ENCODE measurements at regions not wholly inside any gene's neighbourhood (a gene's known extent, or its start where the extent isn't known, plus 50 kb on each side); places are given as distances from the start of the nearest gene placed in this dataset.

DNA sequence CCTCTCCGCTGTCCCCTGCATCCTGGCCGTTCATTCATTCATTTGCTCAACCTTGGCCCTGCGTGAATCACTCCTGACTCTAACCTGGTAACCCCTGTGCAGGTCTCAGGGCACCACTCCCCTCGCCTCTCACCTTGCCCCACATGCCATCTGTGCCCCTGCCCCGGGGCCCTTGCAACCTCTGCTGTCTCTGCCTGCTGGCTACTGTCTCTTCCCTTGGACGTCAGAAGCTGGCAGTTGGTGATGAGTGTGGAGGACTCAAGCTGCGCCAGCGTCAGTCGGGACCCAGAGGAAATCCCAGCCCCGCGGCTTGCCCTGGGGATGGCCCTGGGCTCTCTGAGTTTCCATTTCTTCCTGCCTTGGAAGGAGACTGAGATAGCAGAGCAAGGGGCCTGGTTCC is 154.9 kb downstream of the OLFM1 start:
- no peak for ATAC-seq
- H3K9me3 Mint-ChIP-seq: no peaks in the 10 kb centered on the region

DNA sequence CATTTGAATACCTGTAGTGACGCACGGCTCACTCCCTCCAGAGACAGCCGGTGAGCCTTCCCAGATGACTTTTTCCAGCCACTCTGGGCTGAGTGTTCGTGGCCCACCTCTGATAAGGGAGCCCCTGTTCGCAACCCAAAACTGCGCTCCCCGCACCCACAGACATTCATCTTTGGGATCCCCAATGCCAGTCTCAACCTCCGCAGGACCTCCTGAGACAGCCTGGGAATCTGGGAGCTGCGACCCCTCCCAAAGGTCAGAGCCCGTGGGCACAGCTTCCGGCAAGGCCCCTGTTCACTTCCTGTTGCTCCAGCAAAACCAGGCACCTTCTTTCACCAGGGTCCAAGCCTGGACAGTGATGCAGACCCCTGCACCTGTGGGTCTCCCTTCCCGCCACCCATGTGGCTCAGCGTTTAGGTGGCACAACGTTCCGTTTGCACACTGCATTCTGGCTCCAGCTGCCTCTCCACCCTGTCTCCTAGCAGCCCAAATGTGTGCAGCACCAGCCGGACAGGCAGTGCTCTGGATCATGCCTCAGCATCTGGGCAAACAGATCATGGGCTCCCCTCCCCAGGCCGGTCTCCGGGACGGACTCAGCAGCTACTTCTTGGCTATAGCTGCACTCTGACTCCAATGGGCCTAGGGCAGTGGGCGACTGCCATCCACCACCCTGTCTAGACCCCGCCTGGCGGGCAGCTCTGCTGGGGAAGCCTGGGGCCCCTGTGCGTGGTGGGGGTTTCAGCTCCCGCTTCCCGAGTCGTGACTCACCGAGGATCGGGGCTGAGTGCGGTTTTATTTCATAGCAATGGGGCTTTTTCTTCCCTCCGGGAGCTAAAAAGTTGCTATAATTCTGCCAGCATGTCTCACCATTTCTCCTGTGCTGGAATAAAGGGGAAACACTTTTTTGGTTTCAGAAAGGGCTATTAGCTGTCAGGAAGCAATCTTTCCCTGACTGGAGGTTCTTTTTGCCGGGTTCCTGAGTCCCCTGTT is 156.0 kb downstream of the OLFM1 start:
- no peaks in the 10 kb centered on the region for H3K9me3 Mint-ChIP-seq
- H3K27ac Mint-ChIP-seq: no peak overlapping the region
- no peaks in the 10 kb centered on the region for H3K36me3 Mint-ChIP-seq
- ATAC-seq: no peak
- no peak for DNase-seq (ENCODE audit: low spot score in 2 of 2)

More for the DNA sequence above, 154.9 kb downstream of the OLFM1 start:
- no peak for DNase-seq (ENCODE audit: low spot score in 2 of 2)
- Mint-ChIP-seq H3K27ac (no peak overlapping the region), H3K36me3 (no peaks in the 10 kb centered on the region)

DNA sequence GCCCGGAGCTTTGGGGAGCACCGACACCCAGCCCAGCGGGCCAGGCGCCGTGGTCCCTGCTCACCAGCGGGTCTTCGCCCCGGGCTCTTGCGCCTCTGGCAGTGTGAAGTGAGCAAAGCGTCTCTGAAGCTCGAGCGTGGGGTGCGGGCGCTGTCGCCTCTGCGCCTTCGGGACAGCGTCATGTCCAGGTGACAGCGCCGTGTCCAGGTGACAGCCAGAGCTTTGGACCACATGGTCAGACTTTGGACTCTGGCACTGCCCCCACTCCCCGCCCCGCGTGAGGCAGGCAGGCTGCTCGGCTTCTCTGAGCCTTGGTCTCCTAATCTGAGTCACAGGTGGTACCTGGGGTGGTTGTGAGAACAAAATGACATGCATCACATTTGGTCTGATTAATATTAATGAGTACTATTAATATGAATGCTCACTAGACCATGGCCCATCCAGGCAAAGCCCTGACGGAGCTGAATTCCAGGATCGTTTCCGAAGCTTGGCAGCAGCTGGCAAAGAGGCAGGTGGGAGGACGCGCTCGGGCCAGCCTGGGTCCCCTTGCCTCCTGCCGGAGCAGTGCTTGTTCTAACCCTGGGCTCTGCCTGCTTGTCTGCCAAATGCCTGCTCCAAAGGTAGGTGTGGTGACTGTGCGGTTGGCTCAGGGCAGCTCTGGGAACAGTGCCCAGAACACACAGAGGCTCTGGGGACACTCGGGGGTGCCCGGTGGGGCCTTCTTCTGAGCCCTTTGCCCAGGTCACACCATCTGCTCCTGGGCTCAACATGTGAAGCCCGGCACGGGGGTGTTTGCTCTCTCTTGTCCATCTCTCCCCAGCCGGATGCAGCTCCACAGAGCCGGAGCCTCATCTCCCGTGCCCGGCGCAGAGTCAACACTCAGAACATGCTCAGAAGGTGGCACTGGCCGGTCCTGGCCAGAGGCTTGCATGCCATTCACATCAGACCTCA is 157.1 kb downstream of the OLFM1 start:
- ATAC-seq: no peak
- no peak for DNase-seq (ENCODE audit: low spot score in 2 of 2)
- no peaks in the 10 kb centered on the region for H3K36me3 Mint-ChIP-seq
- no peak overlapping the region for H3K27ac Mint-ChIP-seq
- H3K9me3 Mint-ChIP-seq: no peaks in the 10 kb centered on the region

DNA sequence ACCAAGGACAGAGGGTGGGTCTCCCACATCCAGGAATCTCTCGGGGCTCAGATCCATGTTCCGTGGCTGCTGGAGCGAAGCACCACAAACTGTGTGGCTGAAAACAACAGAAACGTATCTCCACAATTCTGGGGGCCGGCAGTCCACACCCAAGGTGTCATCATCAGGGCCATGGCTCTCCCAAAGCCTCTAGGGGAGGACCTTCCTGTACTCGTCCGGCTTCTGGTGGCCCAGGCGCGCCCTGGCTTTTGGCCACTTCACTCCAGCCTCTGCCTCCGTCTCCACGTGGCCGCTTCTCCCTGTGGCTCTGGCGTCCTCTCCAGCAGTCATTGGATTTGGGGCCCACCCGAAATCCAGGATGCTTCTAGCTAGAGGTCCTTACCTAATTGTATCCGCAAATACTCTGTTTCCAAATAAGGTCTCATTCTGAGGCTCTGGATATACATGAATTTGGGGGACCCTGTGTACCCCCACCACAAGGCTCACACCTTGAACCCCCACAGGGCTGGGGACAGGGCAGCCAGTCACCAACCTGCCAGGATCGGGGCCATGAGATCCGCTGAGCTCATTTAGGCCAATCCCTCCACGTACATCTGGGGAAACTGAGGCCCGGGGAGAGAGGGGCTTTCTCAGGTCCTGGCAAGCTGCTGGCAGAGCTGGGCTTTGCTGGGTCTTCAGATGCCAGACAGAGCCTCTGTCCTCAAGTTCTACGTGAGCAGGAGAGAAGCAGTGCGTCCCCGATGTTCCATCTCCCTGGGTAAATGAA is 158.2 kb downstream of the OLFM1 start:
- ATAC-seq: no peak
- Mint-ChIP-seq H3K27ac (no peak overlapping the region), H3K36me3 (no peaks in the 10 kb centered on the region), H3K9me3 (no peaks in the 10 kb centered on the region)
- DNase-seq (ENCODE audit: low spot score in 2 of 2): no peak

DNA sequence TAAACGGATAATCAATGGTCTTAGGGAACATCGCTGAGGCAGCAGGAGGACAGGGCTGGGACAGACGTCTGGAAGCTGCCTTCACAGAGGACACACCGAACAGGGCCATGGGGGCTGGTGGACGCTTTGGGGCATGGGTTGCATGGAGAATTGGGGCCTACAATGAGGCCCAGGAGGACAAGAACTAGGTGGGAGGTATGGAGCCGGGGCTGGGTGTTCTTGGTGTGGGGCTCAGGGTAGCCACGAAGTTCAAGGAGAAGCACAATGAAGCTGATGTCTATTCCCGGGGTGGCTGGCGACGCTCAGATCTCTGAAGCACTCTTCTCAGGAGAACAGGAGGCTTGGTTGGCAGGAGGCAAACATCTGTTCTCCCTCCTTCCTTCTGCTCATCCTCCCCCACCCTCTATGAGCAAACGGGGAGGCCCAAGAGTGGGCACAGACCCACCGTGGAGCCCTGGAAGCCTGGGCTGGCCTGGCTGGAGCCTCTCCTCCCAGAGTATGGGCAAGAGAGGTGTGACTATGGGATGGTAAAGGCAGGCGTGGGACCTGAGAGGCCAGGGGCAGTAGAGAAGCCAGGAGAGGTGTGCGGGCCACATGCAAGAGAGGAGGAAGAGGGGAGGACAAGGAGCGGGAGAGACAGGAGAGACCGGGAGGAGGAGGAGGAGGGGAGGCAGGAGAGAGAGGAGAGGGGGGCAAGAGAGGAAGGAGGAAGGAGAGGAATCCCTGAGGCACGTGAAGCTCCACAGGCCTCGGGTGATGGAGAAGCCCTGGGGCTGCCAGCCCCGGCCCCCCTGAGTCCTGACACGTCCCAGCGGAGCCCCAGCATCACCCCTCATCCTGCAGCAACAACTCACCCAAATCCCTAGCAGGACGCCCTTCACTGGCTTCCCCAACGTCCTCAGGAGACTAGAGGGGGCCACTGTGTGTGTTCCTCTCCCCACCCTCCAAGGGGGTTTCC is 159.1 kb downstream of the OLFM1 start:
- H3K9me3 Mint-ChIP-seq: no peaks in the 10 kb centered on the region

DNA sequence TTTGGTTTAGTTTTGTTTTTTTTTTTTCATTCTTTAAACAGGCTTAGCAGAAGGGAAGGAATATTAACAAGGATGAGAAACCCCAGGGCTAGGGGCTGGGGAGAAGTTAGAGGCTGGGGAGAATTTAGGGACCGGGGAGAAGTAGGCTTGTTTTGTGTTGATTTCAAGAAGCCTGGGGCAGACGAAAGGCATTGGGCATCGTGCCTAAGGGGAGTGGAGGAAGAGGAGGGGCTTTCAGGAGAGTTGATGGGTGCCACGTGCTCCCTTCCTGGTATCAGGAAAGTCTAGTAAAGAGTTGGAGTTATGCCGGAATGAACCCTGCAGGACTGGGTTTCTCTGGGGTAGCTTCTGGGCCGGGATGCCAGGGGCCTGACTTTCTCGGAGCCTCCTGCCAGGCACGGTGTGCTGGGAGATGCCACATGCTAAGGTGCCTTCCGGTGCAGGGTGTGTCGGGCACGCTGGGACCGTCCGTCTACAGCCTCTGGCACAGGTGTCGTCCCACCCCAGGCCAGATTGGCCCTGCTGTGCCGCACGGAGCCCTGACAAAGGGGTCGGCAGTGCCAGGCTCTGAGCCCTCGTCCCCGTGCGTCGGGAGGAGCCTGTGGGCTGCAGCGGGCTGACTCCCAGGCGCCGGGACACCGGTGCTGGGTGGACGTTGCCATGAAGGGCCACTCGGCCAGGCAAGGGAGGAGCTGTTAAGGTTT is 159.9 kb downstream of the OLFM1 start:
- no peak for ATAC-seq
- no peaks in the 10 kb centered on the region for H3K36me3 Mint-ChIP-seq
- no peak overlapping the region for H3K27ac Mint-ChIP-seq
- no peak for DNase-seq (ENCODE audit: low spot score in 2 of 2)
- H3K9me3 Mint-ChIP-seq: no peaks in the 10 kb centered on the region

More for the DNA sequence above, 159.1 kb downstream of the OLFM1 start:
- ATAC-seq (no peak), DNase-seq (ENCODE audit: low spot score in 2 of 2) (no peak)
- H3K36me3 Mint-ChIP-seq: no peaks in the 10 kb centered on the region
- H3K27ac Mint-ChIP-seq: no peak overlapping the region

DNA sequence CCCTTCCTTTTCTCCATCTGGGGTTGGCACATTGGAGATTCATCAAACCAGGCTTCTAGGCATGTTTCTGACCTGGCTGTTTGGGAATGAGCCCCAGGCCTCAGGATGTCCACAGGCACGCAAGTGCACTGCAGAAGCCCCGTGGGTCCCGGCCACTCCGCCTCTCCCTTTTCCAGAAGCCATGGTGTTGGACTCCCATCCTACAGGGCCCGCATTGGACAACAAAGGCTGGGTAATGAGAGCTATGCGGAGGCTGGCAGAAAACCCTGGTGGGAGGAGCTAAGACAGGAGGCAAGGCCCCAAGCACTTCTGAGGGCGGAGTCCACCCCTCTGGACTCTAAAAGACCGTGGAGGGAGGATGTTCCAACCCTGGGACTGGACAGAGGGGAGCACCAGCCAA is 160.6 kb downstream of the OLFM1 start:
- Mint-ChIP-seq H3K36me3 (no peaks in the 10 kb centered on the region), H3K9me3 (no peaks in the 10 kb centered on the region), H3K27ac (no peak overlapping the region)
- DNase-seq (ENCODE audit: low spot score in 2 of 2) (no peak), ATAC-seq (no peak)

DNA sequence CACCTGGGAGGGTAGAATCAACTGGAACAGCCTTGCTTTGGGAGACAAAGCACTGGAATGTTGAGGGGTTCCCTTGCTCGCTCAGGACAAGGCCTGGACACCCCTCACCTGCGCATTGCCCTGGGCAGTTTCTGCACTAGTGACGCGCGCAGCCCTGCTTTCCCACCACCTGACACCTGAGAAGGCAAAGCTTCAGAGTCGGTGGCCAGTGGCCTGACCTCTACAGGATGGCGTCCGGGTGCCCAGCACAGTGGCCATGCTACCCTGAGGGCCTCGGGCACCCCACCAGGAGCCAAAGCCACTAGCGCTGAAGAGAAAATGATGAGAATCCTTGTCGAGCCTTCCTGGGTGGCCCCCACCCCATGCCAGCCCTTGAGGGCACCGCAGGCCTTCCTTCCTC is 161.3 kb downstream of the OLFM1 start:
- ATAC-seq (no peak), DNase-seq (ENCODE audit: low spot score in 2 of 2) (no peak)
- no peak overlapping the region for H3K27ac Mint-ChIP-seq
- H3K9me3 Mint-ChIP-seq: no peaks in the 10 kb centered on the region
- H3K36me3 Mint-ChIP-seq: no peaks in the 10 kb centered on the region

DNA sequence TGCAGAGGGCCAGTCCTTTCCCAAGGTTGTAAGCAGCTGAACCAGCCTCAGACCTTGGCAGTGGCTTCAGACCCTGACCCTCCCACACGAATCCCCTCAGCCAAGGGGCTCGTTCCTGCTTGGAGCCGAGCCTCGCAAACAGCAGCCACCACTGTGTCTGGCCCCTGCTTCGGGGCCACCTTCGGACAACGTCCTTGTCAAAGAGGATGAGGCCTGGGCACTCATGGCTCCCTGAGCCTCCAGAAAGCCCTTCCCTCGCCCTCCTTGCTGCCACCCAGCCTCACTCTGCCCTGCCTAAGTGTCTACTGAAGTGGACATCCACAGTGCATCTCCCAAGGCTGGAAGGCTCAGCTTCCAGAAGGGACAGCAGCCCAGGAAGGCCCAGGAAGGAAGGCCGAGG is 161.7 kb downstream of the OLFM1 start:
- Mint-ChIP-seq H3K36me3 (no peaks in the 10 kb centered on the region), H3K9me3 (no peaks in the 10 kb centered on the region), H3K27ac (no peak overlapping the region)
- ATAC-seq (no peak), DNase-seq (ENCODE audit: low spot score in 2 of 2) (no peak)

DNA sequence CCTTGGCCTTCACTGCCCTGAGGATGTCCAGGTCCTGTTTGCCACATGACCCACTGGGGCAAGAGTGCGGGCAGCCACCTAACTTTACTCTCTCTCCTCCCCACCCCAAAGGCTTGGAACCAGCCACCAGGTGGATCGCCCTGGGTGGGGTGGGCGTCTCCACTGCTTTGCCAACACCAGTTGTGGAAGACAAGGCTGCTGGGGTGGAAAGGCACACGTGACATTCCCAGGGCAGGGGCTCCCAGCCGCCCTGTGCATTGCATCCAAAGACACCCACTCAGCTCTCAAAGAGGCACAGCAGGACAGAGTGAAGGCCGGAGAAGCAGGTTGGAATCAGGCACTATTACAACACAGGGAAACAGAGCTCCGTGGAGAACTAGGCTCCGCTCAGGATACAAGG is 162.2 kb downstream of the OLFM1 start:
- ATAC-seq: no peak
- DNase-seq (ENCODE audit: low spot score in 2 of 2): no peak
- H3K36me3 Mint-ChIP-seq: no peaks in the 10 kb centered on the region
- no peaks in the 10 kb centered on the region for H3K9me3 Mint-ChIP-seq
- H3K27ac Mint-ChIP-seq: no peak overlapping the region

DNA sequence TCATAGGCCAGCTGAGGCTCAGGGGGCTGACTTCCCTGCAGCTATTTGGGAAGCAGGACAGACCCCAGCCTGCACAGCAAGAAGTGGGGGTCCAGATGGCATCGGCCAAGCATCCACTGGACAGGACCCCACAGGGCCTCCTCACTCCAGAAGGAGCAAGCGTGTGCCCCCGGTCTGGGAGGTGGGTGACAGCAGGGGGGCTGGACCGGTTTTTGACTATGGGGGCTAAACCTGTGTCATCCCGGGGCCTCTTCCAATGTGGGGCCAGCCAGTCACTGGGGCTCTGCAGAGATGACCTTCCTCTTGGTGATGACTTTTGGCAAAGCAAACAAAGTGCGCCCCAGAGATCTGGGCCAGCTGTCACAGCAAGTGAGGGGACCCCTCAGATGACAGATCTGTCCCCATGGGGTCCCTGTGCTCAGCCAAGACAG is 163.9 kb downstream of the OLFM1 start:
- Mint-ChIP-seq H3K27ac (no peak overlapping the region), H3K36me3 (no peaks in the 10 kb centered on the region), H3K9me3 (no peaks in the 10 kb centered on the region)
- no peak for ATAC-seq
- no peak for DNase-seq (ENCODE audit: low spot score in 2 of 2)

DNA sequence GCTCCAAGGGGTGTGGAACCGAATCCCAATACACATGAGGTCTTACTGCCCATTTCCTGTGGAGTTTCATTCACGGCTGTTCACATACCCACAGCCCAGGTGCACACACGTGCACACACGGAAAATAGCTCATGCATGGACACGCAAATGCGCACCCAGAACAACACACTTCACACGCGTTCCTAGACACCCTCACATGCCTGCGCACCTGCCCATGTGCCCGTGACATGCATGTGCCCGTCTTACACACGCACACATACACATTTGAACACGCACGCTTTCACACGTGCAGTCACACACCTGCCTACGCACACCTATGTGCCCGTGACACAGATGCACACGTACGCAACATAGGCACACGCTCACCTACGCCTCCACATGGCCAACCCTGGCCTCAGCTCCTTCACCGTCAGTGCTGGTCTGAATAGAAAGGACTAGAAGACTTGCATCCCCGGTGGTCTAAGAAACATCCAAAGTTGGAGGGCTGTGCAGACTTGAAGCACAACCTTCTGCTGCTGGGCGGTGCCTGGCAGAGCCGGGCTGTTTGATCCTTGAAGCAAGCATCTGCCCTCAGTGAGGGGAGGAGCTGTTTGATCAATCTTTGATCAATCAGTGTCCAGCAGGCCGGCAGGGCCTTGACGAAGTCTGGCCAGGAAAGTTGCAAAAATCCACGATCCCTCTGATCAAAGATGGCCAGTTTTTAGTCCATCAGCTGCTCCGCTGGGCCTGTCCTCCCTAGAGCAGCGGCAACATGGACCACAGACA is 164.7 kb downstream of the OLFM1 start:
- no peak for ATAC-seq
- no peaks in the 10 kb centered on the region for H3K9me3 Mint-ChIP-seq

DNA sequence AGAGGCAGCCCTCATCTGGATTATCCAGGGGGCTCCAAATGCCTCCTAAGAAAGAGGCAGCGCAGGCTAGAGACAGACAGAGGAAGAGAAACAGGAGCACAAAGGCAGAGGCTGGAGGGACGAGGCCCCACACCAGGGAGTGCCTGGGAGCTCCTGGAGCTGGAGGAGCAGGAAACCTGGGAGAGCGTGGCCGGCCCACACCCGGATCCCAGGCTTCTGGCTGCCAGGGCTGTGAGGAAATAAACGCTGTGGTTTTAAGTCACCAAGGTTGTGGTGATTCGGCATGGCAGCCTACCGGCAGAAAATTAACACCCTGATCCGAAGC is 165.5 kb downstream of the OLFM1 start:
- Mint-ChIP-seq H3K9me3 (no peaks in the 10 kb centered on the region), H3K27ac (no peak overlapping the region), H3K36me3 (no peaks in the 10 kb centered on the region)
- DNase-seq (ENCODE audit: low spot score in 2 of 2) (no peak), ATAC-seq (no peak)

More for the DNA sequence above, 164.7 kb downstream of the OLFM1 start:
- no peak for DNase-seq (ENCODE audit: low spot score in 2 of 2)
- H3K27ac Mint-ChIP-seq: no peak overlapping the region
- no peaks in the 10 kb centered on the region for H3K36me3 Mint-ChIP-seq

DNA sequence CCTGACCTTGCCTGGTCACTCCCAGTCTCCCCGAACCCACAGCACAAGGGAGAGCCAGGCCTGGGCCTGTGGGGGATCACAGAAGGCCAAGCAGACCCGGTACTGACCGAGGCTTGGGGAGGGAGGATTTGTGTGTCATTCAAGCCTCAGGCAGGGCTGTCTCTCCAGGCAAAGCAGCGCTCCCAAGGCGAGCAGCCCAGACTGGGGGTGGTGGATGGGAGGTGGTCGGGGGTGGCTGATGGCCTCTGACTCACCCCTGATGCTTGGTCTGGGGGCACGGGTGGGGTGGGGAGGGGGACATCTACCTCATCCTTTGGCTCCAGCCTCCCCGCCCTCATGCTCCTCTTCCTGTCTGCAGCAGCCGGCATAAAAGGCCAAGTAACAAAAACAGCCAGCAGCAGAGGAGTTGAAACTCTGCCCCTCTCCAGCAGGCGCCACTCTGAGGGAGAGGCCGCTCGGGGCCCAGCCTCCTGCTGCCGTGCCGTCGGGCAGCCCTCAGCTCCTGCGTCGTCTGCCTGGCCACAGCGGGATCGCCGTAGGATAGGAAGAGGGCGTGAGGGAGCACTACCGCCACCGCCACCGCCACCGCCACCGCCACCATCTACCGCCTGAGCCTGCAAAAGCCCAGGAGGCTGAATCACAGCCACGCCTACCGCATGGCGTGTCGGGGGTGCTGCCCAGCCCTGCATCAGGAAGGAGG is 166.0 kb downstream of the OLFM1 start:
- no peaks in the 10 kb centered on the region for H3K36me3 Mint-ChIP-seq
- H3K27ac Mint-ChIP-seq: no peak overlapping the region
- no peaks in the 10 kb centered on the region for H3K9me3 Mint-ChIP-seq
- DNase-seq (ENCODE audit: low spot score in 2 of 2) (no peak), ATAC-seq (no peak)
